Neural cell (in vitro differentiated cells): ENCODE measurements at regions not wholly inside any gene's neighbourhood (a gene's known extent, or its start where the extent isn't known, plus 50 kb on each side); places are given as distances from the start of the nearest gene placed in this dataset.

Experiments
- H2AFZ ChIP-seq: fragments of 200-600, 300-800 bp; sonication (generic), shearing (Covaris generic); 2 replicates; pipeline ENCODE4 v1.6.0; 2014; ENCODE audit warnings: low read depth, mild to moderate bottlenecking, antibody characterized with exemption, low read length, moderate library complexity
- H3F3A ChIP-seq: fragments of 200-600 bp; shearing (Covaris generic); 2 replicates; pipeline ENCODE4 v1.6.1; 2016; ENCODE audit warnings: mild to moderate bottlenecking, moderate library complexity, mixed read lengths, antibody characterized with exemption, low read length; ENCODE audit not compliant: insufficient read depth, poor library complexity, severe bottlenecking
- H3K27ac ChIP-seq: fragments of 200-600, 300-800 bp; sonication (generic), shearing (Covaris generic); 2 replicates; pipeline ENCODE4 v1.5.1; 2014; ENCODE audit warnings: mild to moderate bottlenecking, low read length, moderate library complexity
- H3K27me3 ChIP-seq: fragments of 300-800, 200-600 bp; sonication (generic), shearing (Covaris generic); 2 replicates; pipeline ENCODE4 v1.6.0; 2014; ENCODE audit warnings: mild to moderate bottlenecking, low read depth, low read length, moderate library complexity; ENCODE audit not compliant: insufficient read depth
- H3K36me3 ChIP-seq: fragments of 300-800, 200-600 bp; sonication (generic), shearing (Covaris generic); 2 replicates; pipeline ENCODE4 v1.5.1; 2014; ENCODE audit warnings: mild to moderate bottlenecking, antibody characterized with exemption, low read length, moderate library complexity; ENCODE audit not compliant: insufficient read depth
- H3K4me2 ChIP-seq: fragments of 300-800, 200-600 bp; sonication (generic), shearing (Covaris generic); 2 replicates; pipeline ENCODE4 v1.6.0; 2014; ENCODE audit warnings: mild to moderate bottlenecking, low read length
- H3K4me3 ChIP-seq: fragments of 300-800, 200-600 bp; sonication (generic), shearing (Covaris generic); 2 replicates; pipeline ENCODE4 v1.5.1; 2014; ENCODE audit warnings: mild to moderate bottlenecking, low read length, moderate library complexity
- H3K79me2 ChIP-seq: fragments of 200-600 bp; shearing (Covaris generic); replicated peaks from 2 replicates; pipeline ENCODE4 v1.6.0; 2014; ENCODE audit warnings: mild to moderate bottlenecking, low read length, moderate library complexity; ENCODE audit not compliant: insufficient read depth
- H3K9ac ChIP-seq: fragments of 300-800, 200-600 bp; sonication (generic), shearing (Covaris generic); 2 replicates; pipeline ENCODE4 v1.6.1; 2016; ENCODE audit warnings: mild to moderate bottlenecking, low read length, mixed read lengths
- H3K9me2 ChIP-seq: fragments of 200-600 bp; shearing (Covaris generic); 2 replicates; pipeline ENCODE4 v1.6.1; 2016; ENCODE audit warnings: mild to moderate bottlenecking, low read length, mixed read lengths; ENCODE audit not compliant: insufficient read depth
- H3K9me3 ChIP-seq: fragments of 200-600, 300-800 bp; sonication (generic), shearing (Covaris generic); 2 replicates; pipeline ENCODE4 v1.6.1; 2016; ENCODE audit warnings: mild to moderate bottlenecking, mixed run types, low read length, moderate library complexity, mixed read lengths
- H4K20me1 ChIP-seq: fragments of 200-600 bp; shearing (Covaris generic); 2 replicates; pipeline ENCODE4 v1.6.1; 2016; ENCODE audit warnings: mild to moderate bottlenecking, mixed run types; ENCODE audit not compliant: insufficient read depth
- EZH2 ChIP-seq: fragments of 200-600, 300-800 bp; shearing (Covaris generic), sonication (generic); IDR thresholded peaks from 2 replicates; pipeline ENCODE4 v1.6.1; 2014; ENCODE audit warnings: antibody characterized with exemption, low read length, borderline replicate concordance, mild to moderate bottlenecking; ENCODE audit not compliant: insufficient read depth, poor library complexity, severe bottlenecking
- POLR2AphosphoS5 ChIP-seq: IDR thresholded peaks from 2 replicates; pipeline ENCODE4 v1.6.1; 2012
- RAD21 ChIP-seq: fragments of 450-650 bp; conservative IDR thresholded peaks from 2 replicates; pipeline ENCODE4 v1.6.1; 2014; ENCODE audit warnings: antibody characterized with exemption, mild to moderate bottlenecking, moderate library complexity
- REST ChIP-seq: IDR thresholded peaks from 2 replicates; pipeline ENCODE4 v1.6.1; 2012; ENCODE audit warnings: borderline replicate concordance
- SMC3 ChIP-seq: fragments of 450-650 bp; conservative IDR thresholded peaks from 2 replicates; pipeline ENCODE4 v1.6.1; 2014; ENCODE audit warnings: antibody characterized with exemption, mild to moderate bottlenecking, moderate library complexity; ENCODE audit not compliant: poor library complexity
- TAF1 ChIP-seq: IDR thresholded peaks from 2 replicates; pipeline ENCODE4 v1.6.1; 2012; ENCODE audit warnings: low read depth

GRCh38 chr13:36559375-36559774 lies 114.4 kb upstream of the SERTM1 start:
- Histone ChIP-seq H3K4me2 (no peak overlapping the region), H3K27ac (no peak overlapping the region), H2AFZ (no peak overlapping the region), H3K9me3 (no peaks in the 10 kb centered on the region), H4K20me1 (no peaks in the 10 kb centered on the region), H3K9ac (no peak overlapping the region), H3K4me3 (no peak overlapping the region), H3K36me3 (no peaks in the 10 kb centered on the region), H3F3A (no peaks in the 10 kb centered on the region), H3K9me2 (no peaks in the 10 kb centered on the region), H3K27me3 (no peaks in the 10 kb centered on the region), H3K79me2 (no peaks in the 10 kb centered on the region)
- TF ChIP-seq REST: no peak

DNA sequence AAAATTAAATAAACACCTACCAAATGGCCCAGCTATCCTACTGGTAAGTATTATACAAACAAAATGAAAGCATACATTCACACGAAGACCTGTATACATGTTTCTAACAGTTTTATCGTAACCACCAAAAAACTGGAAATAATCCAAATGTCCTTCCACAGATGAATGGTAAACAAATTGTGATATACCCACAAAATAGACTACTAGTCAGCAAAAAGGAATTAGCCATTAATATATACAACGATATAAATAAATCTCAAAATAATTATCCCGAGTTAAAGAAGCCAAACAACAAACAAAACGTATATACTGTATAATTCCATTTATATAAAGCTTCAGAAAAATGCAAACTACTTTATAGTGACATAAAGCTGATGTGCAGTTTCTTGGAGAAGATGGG lies 106.3 kb upstream of the SERTM1 start:
- H3K9me3 ChIP-seq: no peaks in the 10 kb centered on the region
- H3K9me2 ChIP-seq: no peaks in the 10 kb centered on the region
- H3K27me3 ChIP-seq: no peaks in the 10 kb centered on the region
- no peaks in the 10 kb centered on the region for H3K36me3 ChIP-seq
- no peak for TF ChIP-seq POLR2AphosphoS5
- no peak overlapping the region for H2AFZ ChIP-seq
- no peak overlapping the region for H3K4me3 ChIP-seq
- H3K27ac ChIP-seq: no peak overlapping the region
- H3K4me2 ChIP-seq: no peak overlapping the region
- no peaks in the 10 kb centered on the region for H4K20me1 ChIP-seq
- H3K9ac ChIP-seq: no peak overlapping the region
- no peaks in the 10 kb centered on the region for H3K79me2 ChIP-seq
- no peaks in the 10 kb centered on the region for H3F3A ChIP-seq

DNA sequence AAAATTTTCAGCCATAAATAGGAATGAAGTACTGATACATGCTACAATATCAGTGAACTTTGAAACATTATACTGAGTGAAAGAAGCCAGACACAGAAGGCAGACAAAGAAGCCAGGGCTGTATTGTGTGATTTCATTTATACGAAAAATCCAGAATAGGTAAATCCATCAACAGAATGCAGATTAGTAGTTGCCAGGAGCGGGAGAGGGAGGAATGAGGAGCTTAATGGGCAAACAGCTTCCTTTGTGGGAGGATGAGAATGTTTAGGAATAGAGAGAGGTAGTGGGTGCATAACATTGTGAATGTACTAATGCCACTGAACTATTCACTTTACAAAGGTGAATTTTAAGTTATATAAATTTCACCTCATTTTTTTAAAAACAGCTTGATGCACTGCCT lies 103.3 kb upstream of the SERTM1 start:
- Histone ChIP-seq H3K4me2 (no peak overlapping the region), H3K27me3 (no peaks in the 10 kb centered on the region), H3K9me2 (no peaks in the 10 kb centered on the region), H3K36me3 (no peaks in the 10 kb centered on the region), H3F3A (no peaks in the 10 kb centered on the region), H3K79me2 (no peaks in the 10 kb centered on the region), H3K9ac (no peak overlapping the region), H3K4me3 (no peak overlapping the region), H3K27ac (no peak overlapping the region), H4K20me1 (no peaks in the 10 kb centered on the region), H3K9me3 (no peaks in the 10 kb centered on the region), H2AFZ (no peak overlapping the region)
- TF ChIP-seq TAF1 (no peak), RAD21 (no peak), SMC3 (no peak), REST (no peak), POLR2AphosphoS5 (no peak), EZH2 (no peak)
